GM18499 (cell line): ENCODE measurements at regions not wholly inside any gene's neighbourhood (a gene's known extent, or its start where the extent isn't known, plus 50 kb on each side); places are given as distances from the start of the nearest gene placed in this dataset.

Source experiments
- ATAC-seq: cut with Tn5 transposase; IDR thresholded peaks from one replicate; pipeline ENCODE4 v1.9.1; 2021; ENCODE audit warnings: moderate number of reproducible peaks; ENCODE audit not compliant: insufficient read depth, unreplicated experiment

DNA sequence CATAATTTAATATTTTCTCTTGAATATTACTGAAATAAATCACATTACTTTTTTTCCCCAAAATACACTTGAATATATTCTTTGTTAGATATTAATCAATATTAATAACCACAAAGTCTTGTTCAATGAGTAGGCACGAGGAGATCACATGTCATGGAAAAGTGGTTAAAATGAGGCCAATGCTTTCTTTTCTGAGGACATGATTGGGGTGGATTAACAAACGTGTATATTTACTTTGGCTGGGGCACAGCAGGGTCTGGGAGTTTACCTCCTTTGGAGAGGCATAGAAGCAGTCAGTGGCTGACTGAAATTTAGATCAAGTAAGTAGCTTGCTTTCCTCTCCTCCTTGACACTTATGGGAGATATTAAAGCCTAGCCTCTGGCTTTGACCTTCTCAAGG lies 664.3 kb upstream of the B3GALT2 start:
- no peak for ATAC-seq

DNA sequence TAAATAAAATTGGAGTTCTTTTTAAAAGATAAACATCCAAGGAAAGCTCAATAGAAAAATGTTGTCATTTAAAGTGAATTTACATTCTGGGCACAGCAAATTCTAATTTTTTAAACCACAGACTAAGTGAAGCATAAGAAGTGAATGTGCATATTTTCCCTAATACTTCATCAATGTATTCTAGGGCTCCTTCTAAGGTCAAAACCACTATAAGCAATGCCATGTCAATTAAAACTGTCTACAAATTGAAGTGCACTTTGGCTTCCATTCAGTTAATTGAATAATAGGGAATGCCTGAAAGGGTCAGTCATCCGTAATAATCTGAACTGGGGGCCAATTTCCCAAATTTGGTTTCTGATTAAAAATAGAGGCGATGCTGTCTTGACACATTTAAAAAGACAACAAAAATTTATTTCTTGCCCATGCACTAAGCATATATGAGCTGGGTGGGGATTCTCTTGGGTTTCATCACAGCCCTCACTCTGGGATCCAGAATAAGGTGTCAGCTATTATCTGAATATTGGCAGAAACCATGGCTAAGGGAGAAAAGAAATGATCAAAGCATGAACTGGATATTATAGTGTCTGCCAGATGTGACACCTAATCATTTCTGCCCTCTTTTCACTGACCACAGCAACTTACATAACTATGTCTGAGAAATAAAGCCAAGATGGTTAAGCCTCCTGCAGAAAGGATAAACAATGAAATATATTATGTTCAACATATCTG lies 660.6 kb upstream of the B3GALT2 start:
- ATAC-seq = no peak

DNA sequence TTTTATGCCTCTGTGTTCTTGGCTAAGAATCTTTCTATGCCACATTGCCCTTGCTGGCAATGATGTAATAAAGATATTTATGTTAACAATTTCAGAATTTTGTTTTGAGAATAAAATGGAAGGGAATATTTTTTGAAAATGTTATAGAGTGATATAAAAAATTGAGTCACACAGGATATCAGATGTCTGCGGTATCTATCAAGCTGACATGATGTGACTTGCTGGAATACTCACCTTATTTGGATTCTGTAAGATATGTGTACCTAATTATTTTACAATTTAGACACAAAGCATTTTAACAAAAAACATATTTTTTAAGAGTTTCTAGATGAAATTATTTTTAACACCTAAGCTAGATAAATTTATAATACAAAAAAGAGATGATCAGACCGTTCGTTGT lies 660.0 kb upstream of the B3GALT2 start:
- ATAC-seq = no peak

DNA sequence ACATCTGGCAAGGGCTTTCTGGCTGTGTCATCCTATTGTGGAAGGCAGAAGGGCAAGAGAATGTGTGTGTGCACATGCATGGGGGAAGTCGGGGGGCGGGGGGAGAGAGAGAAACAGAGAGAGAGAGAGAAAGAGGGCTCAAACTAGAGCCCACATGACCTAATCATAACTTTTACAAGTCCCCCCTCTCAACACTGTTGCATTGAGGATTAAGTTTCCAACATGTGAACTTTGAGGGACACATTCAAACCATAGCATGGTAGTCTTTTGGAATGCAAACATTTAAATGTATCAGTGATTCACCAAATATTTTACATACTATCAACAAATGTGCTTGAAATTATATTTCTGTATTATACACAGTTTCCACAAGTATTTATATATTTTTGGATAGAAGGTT lies 655.4 kb upstream of the B3GALT2 start:
- no peak for ATAC-seq

GRCh38 chr1:193831465-193831864 lies 645.1 kb upstream of the B3GALT2 start:
- no peak for ATAC-seq

- ATAC-seq = no peak
Measured at GRCh38 chr1:193827516-193827915, 641.1 kb upstream of the B3GALT2 start.

GRCh38 chr1:193819376-193819775 lies 633.0 kb upstream of the B3GALT2 start:
- no peak for ATAC-seq

DNA sequence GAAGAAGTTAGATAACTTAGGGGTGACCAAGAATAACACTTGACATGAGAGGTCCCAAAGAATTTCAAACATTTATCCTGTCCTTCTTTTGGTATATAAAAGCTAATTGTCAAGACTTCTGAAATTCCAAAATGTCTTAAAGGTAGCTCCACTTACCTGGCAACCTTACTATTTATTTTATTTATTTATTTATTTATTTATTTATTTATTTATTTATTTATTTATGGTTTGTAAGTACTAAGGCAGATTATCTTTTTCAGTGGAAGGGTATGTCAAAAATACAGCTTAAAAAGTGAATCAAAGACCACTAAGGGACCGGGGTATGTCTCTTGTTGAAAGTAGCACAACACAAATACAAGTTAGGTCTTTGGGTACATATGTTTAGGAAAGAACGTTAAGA lies 620.8 kb upstream of the B3GALT2 start:
- no peak for ATAC-seq

DNA sequence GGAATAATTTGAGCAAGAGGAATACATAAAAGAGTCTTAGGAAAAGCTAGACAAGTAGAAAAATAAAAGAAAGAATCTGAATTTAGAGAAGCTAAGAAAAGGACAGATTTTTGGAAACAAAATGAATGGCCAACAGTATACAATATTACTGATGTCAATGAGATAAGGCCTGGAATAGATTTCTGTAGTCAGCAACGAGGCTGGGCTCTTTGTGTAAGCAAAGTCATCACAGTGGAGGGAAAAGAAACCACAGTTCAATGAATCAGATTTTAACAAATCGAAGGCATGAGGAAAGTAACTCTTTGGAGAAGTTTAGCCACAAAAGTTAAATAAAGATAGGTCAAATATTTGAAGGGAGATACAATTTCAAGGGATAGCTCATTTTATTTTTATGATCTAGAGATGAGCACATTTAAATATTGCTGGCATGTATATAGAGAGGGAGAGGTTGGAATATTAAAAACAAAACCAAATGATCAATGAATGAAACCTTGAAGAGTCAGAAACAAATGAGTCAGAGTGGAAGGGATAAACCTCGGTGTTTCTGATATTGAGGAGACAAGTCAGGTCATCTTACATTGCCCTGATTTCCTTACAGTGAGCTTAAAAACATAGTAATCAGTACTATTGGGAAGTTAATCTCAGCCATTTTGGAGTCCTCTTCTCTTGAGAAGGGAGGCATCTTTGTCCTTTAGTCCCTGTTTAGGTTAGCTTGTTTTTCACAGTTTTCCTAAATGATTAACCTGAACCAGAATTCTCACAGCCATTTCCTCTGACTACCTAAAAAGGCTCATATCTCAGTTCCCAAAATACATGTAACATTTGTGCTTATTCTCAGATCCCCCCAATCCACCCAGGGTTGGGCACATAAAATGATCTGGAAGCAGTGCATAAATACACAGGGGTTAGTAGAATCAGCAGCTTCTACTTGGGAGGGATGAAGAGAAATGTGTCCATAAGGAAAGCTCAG lies 620.0 kb upstream of the B3GALT2 start:
- ATAC-seq = no peak

- ATAC-seq = no peak
Measured at GRCh38 chr1:193799948-193800690, 613.7 kb upstream of the B3GALT2 start.

- no peak for ATAC-seq
Measured at GRCh38 chr1:193799371-193799770, 613.0 kb upstream of the B3GALT2 start.

- ATAC-seq = no peak
Measured at GRCh38 chr1:193794239-193794638, 607.8 kb upstream of the B3GALT2 start.

DNA sequence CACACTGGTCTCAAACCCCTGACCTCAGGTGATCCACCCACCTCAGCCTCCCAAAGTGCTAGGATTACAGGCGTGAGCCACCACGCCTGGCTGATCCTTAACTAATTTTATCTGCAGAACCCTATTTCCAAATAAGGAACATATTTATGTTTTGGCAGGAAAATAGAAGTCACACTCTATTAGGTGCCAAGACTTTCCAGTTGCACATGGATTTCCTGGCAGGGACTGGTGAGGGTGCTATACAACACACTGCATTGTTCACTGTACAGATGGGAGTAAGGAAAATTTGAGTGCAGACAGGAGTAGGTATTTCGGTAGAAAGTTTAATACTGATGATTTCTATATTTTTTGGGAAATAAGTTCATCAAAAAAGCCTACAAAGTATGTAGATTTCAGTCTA lies 605.3 kb upstream of the B3GALT2 start:
- ATAC-seq = no peak

GRCh38 chr1:193787061-193787460 lies 600.6 kb upstream of the B3GALT2 start:
- no peak for ATAC-seq

DNA sequence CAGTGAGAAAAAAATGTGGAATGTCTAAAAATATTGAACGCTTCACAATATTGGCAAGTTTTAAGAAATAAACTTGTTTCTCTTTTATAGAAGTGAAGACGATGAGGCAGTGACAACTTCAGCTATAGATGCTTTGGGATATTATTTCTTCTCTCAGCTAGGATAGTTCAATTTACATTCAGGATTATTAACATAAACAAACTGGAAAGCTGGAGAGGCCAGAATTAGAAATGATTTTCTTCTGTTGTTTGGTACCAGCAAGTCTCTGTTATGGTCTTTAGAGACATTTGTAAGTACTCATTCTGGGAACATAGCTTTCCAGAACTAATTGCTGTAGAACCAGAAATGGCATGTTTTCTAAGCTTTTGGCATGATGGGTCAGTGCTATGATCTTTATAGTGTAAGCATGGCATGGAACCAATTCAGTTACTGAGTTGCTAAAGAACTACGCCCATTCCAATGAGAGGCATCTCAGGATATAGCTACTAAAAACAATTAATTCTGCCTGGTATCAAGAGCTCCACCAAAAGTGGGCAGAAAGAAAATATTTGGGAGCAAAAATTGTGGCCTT lies 599.5 kb upstream of the B3GALT2 start:
- no peak for ATAC-seq

DNA sequence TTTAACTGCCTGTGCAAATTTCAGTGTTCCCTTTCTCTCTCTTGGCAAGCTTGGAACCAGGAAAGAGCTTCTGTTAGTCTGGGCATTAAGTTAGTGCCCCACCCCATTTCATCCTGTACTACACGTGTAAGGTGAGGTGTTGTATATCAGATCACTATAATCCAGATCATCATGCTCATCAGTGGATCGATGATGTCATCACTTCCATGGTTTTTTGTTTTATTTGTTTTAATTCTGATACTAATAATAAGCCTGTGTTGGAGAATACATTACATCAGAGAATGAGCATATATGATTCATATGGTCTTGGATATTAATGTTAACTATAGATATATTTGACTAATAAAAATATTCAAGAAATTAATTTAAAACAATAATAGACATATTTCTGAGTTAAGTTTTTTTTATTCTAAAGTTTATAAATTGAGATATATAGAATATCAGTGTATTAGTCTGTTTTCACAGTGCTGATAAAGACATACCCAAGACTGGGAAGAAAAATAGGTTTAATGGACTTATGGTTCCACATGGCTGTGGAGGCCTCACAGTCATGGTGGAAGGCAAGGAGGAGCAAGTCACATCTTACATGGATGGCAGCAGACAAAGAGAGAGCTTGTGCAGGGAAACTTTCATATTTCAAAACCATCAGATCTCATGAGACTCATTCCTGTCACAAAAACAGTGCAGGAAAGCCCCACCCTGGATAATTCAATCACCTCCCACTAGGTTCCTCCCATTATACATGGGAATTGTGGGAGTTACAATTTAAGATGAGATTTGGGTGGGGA lies 588.3 kb upstream of the B3GALT2 start:
- ATAC-seq = no peak

GRCh38 chr1:193771596-193771995 lies 585.2 kb upstream of the B3GALT2 start:
- no peak for ATAC-seq

GRCh38 chr1:193769651-193770050 lies 583.2 kb upstream of the B3GALT2 start:
- no peak for ATAC-seq

DNA sequence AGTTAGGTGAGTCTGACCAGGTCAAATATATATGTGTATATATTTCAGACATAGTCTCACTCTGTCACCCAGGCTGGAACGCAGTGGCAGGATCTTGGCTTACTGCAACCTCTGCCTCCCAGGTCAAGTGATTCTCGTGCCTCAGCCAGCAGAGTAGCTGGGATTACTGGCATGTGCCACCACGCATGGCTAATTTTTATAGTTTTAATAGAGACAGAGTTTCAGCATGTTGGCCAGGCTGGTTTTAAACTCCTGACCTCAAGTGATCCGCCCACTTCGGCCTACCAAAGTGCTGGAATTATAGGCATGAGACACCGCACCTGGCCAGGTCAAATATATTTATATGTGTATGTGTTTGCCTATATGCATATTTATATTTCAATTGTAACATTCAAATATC lies 581.5 kb upstream of the B3GALT2 start:
- no peak for ATAC-seq

- no peak for ATAC-seq
Measured at GRCh38 chr1:193766329-193766728, 579.9 kb upstream of the B3GALT2 start.
